ENCODE measurements at regions not wholly inside any gene's neighbourhood (a gene's known extent, or its start where the extent isn't known, plus 50 kb on each side); places are given as distances from the start of the nearest gene placed in this dataset.

GRCh38 chr5:171680485-171680884, 105.1 kb upstream of the SMIM23 start:
- ATAC-seq, result no peak
- no peak for DNase-seq
- no peaks in the 10 kb centered on the region for H3K9me3 ChIP-seq
- intact Hi-C loops (cut with DNase I; ENCODE audit: low total_unique reads), result no loop called here
- no peak overlapping the region for H3K27ac ChIP-seq
- H3K36me3 ChIP-seq, result no peaks in the 10 kb centered on the region
- in situ Hi-C loops (cut with MboI; ENCODE audit: low sequenced_read_pairs in 4 of 4), result no loop called here
- H3K4me3 ChIP-seq, result no peak overlapping the region
- H3K27me3 ChIP-seq, result no peaks in the 10 kb centered on the region
- no peak for TF ChIP-seq POLR2A (IDR thresholded peaks at IDR 0.05)
- no peak for TF ChIP-seq CTCF (IDR thresholded peaks at IDR 0.05 in 4 of 5, conservative IDR thresholded peaks at IDR 0.05 in 1 of 5)
- H3K4me1 ChIP-seq, result no peaks in the 10 kb centered on the region

GRCh38 chr5:171681061-171681460, 104.6 kb upstream of the SMIM23 start:
- H3K4me1 ChIP-seq, result no peaks in the 10 kb centered on the region
- H3K27me3 ChIP-seq, result no peaks in the 10 kb centered on the region
- no peaks in the 10 kb centered on the region for H3K9me3 ChIP-seq
- in situ Hi-C loops (cut with MboI; ENCODE audit: low sequenced_read_pairs in 4 of 4), result no loop called here
- no peaks in the 10 kb centered on the region for H3K36me3 ChIP-seq
- no peak for DNase-seq
- H3K4me3 ChIP-seq, result no peak overlapping the region
- intact Hi-C loops (cut with DNase I; ENCODE audit: low total_unique reads), result no loop called here
- ATAC-seq, result no peak
- H3K27ac ChIP-seq, result no peak overlapping the region
- no peak for TF ChIP-seq CTCF (IDR thresholded peaks at IDR 0.05 in 4 of 5, conservative IDR thresholded peaks at IDR 0.05 in 1 of 5)
- TF ChIP-seq POLR2A (IDR thresholded peaks at IDR 0.05), result no peak

GRCh38 chr5:171681677-171682076, 103.9 kb upstream of the SMIM23 start:
- Histone ChIP-seq H3K36me3 (no peaks in the 10 kb centered on the region), H3K9me3 (no peaks in the 10 kb centered on the region), H3K27me3 (no peaks in the 10 kb centered on the region), H3K4me1 (no peaks in the 10 kb centered on the region), H3K4me3 (no peak overlapping the region), H3K27ac (no peak overlapping the region)
- intact Hi-C loops (cut with DNase I; ENCODE audit: low total_unique reads), result no loop called here
- DNase-seq, result no peak
- TF ChIP-seq POLR2A (IDR thresholded peaks at IDR 0.05), result no peak
- TF ChIP-seq CTCF (IDR thresholded peaks at IDR 0.05 in 4 of 5, conservative IDR thresholded peaks at IDR 0.05 in 1 of 5), result no peak
- no peak for ATAC-seq
- in situ Hi-C loops (cut with MboI; ENCODE audit: low sequenced_read_pairs in 4 of 4), result no loop called here

GRCh38 chr5:171682801-171683200, 102.8 kb upstream of the SMIM23 start:
- no peaks in the 10 kb centered on the region for H3K27me3 ChIP-seq
- no peaks in the 10 kb centered on the region for H3K36me3 ChIP-seq
- DNase-seq (no peak), ATAC-seq (no peak)
- no peak overlapping the region for H3K27ac ChIP-seq
- no peak overlapping the region for H3K4me3 ChIP-seq
- TF ChIP-seq CTCF (IDR thresholded peaks at IDR 0.05 in 4 of 5, conservative IDR thresholded peaks at IDR 0.05 in 1 of 5), result no peak
- TF ChIP-seq POLR2A (IDR thresholded peaks at IDR 0.05), result no peak
- no peaks in the 10 kb centered on the region for H3K9me3 ChIP-seq
- no peaks in the 10 kb centered on the region for H3K4me1 ChIP-seq
- in situ Hi-C loops (cut with MboI; ENCODE audit: low sequenced_read_pairs in 4 of 4) (no loop called here), intact Hi-C loops (cut with DNase I; ENCODE audit: low total_unique reads) (no loop called here)

GRCh38 chr5:171684169-171684568, 101.4 kb upstream of the SMIM23 start:
- Histone ChIP-seq H3K36me3 (no peaks in the 10 kb centered on the region), H3K4me3 (no peak overlapping the region), H3K9me3 (no peaks in the 10 kb centered on the region), H3K27ac (no peak overlapping the region), H3K4me1 (no peaks in the 10 kb centered on the region), H3K27me3 (no peaks in the 10 kb centered on the region)
- intact Hi-C loops (cut with DNase I; ENCODE audit: low total_unique reads) (no loop called here), in situ Hi-C loops (cut with MboI; ENCODE audit: low sequenced_read_pairs in 4 of 4) (no loop called here)
- DNase-seq (no peak), ATAC-seq (no peak)
- TF ChIP-seq CTCF (IDR thresholded peaks at IDR 0.05 in 4 of 5, conservative IDR thresholded peaks at IDR 0.05 in 1 of 5), result no peak
- TF ChIP-seq POLR2A (IDR thresholded peaks at IDR 0.05), result no peak

Measured in gastrocnemius medialis (tissue), 4 donors.